Uterus (tissue), 2 donors: ENCODE measurements at regions not wholly inside any gene's neighbourhood (a gene's known extent, or its start where the extent isn't known, plus 50 kb on each side); places are given as distances from the start of the nearest gene placed in this dataset.

Source experiments
- CTCF ChIP-seq, 4 experiments: fragments of 200-600 bp in 2 of 4; fragments of 450-650 bp in 2 of 4; sonication (generic) in 2 of 4; IDR thresholded peaks; one replicate each; pipeline ENCODE4 v1.5.1; 2016 to 2019; ENCODE audit warnings: antibody characterized with exemption in 4 of 4, mild to moderate bottlenecking in 2 of 4, moderate library complexity in 1 of 4
- POLR2A ChIP-seq, 2 donors: fragments of 450-650 bp; IDR thresholded peaks; one replicate each; pipeline ENCODE4 v1.6.1; 2016; ENCODE audit warnings: antibody characterized with exemption in 2 of 2, mild to moderate bottlenecking in 1 of 2, moderate library complexity in 1 of 2

GRCh38 chr2:228615496-228615895 is 434.0 kb upstream of the SPHKAP start:
- TF ChIP-seq CTCF (IDR thresholded peaks at IDR 0.05) = no peak
- no peak for TF ChIP-seq POLR2A (IDR thresholded peaks at IDR 0.05)
